ENCODE measurements at regions not wholly inside any gene's neighbourhood (a gene's known extent, or its start where the extent isn't known, plus 50 kb on each side); places are given as distances from the start of the nearest gene placed in this dataset.

- no peak overlapping the region for H3K4me2 ChIP-seq (ENCODE audit: low read length)
- no peak for DNase-seq (ENCODE audit: low spot score)
- H3K27ac ChIP-seq (ENCODE audit: low read depth, low read length, poor library complexity, severe bottlenecking): no peak overlapping the region
- intact Hi-C loops (cut with micrococcal nuclease; ENCODE audit: unreplicated experiment): no loop called here
- ChIA-PET CTCF (ENCODE audit: unreplicated experiment) (no interaction called here), POLR2A (no interaction called here)
- H3K36me3 ChIP-seq (ENCODE audit: insufficient read depth, low read length): no peaks in the 10 kb centered on the region
- H2AFZ ChIP-seq (ENCODE audit: low read length): no peak overlapping the region; the same call in 1 of the 2 replicates
- H3K4me1 ChIP-seq (ENCODE audit: insufficient read depth, low read length, poor library complexity, severe bottlenecking): peaks cover 9% of the 10 kb centered on the region
- TF ChIP-seq EZH2phosphoT487 (IDR thresholded peaks at IDR 0.05; ENCODE audit: borderline replicate concordance, low read depth, low read length) (no peak), CTCF (conservative IDR thresholded peaks at IDR 0.05; ENCODE audit: low read length) (no peak)
- H3K9me2 ChIP-seq (ENCODE audit: insufficient read depth, low read length): no peaks in the 10 kb centered on the region
- H3K79me2 ChIP-seq (ENCODE audit: insufficient read depth, low read depth, low read length): no peaks in the 10 kb centered on the region
- BruUV-seq (replicated peaks): no TSS peak
- H3K9me3 ChIP-seq (ENCODE audit: low read length): no peaks in the 10 kb centered on the region
- no peak overlapping the region for H3K4me3 ChIP-seq (ENCODE audit: low read depth, low read length, poor library complexity, severe bottlenecking)
- H4K20me1 ChIP-seq (ENCODE audit: insufficient read depth, low read length): no peaks in the 10 kb centered on the region
These were observed 60.1 kb upstream of the PLAC1 start for GRCh38 chrX:134718105-134718965.

GRCh38 chrX:134717698-134718097 is 59.4 kb upstream of the PLAC1 start:
- Histone ChIP-seq H4K20me1 (ENCODE audit: insufficient read depth, low read length) (no peaks in the 10 kb centered on the region), H3K36me3 (ENCODE audit: insufficient read depth, low read length) (no peaks in the 10 kb centered on the region), H3K4me2 (ENCODE audit: low read length) (no peak overlapping the region), H3K4me1 (ENCODE audit: insufficient read depth, low read length, poor library complexity, severe bottlenecking) (peaks cover 9% of the 10 kb centered on the region), H2AFZ (ENCODE audit: low read length) (no peak overlapping the region), H3K9me2 (ENCODE audit: insufficient read depth, low read length) (no peaks in the 10 kb centered on the region), H3K79me2 (ENCODE audit: insufficient read depth, low read depth, low read length) (no peaks in the 10 kb centered on the region), H3K4me3 (ENCODE audit: low read depth, low read length, poor library complexity, severe bottlenecking) (no peak overlapping the region), H3K27ac (ENCODE audit: low read depth, low read length, poor library complexity, severe bottlenecking) (no peak overlapping the region), H3K9me3 (ENCODE audit: low read length) (no peaks in the 10 kb centered on the region)
- CTCF ChIA-PET (ENCODE audit: unreplicated experiment): no interaction called here
- TF ChIP-seq EZH2phosphoT487 (IDR thresholded peaks at IDR 0.05; ENCODE audit: borderline replicate concordance, low read depth, low read length) (no peak), CTCF (conservative IDR thresholded peaks at IDR 0.05; ENCODE audit: low read length) (no peak)
- intact Hi-C loops (cut with micrococcal nuclease; ENCODE audit: unreplicated experiment): no loop called here
- no TSS peak for BruUV-seq (replicated peaks)
- no peak for DNase-seq (ENCODE audit: low spot score)
- POLR2A ChIA-PET: no interaction called here

- no peak for TF ChIP-seq EZH2phosphoT487 (IDR thresholded peaks at IDR 0.05; ENCODE audit: borderline replicate concordance, low read depth, low read length)
- no peak for TF ChIP-seq CTCF (conservative IDR thresholded peaks at IDR 0.05; ENCODE audit: low read length)
- peaks cover 9% of the 10 kb centered on the region for H3K4me1 ChIP-seq (ENCODE audit: insufficient read depth, low read length, poor library complexity, severe bottlenecking)
- H3K9me2 ChIP-seq (ENCODE audit: insufficient read depth, low read length): no peaks in the 10 kb centered on the region
- POLR2A ChIA-PET: interaction anchor here (0.5 to 0.6 kb wide), 2 partner anchors 164 to 275 kb away, joined by 3 to 5 read pairs; no protein-coding TSS in a partner anchor
- H3K4me2 ChIP-seq (ENCODE audit: low read length): no peak overlapping the region
- CTCF ChIA-PET (ENCODE audit: unreplicated experiment): no interaction called here
- H4K20me1 ChIP-seq (ENCODE audit: insufficient read depth, low read length): no peaks in the 10 kb centered on the region
- intact Hi-C loops (cut with micrococcal nuclease; ENCODE audit: unreplicated experiment): no loop called here
- H3K4me3 ChIP-seq (ENCODE audit: low read depth, low read length, poor library complexity, severe bottlenecking): no peak overlapping the region
- BruUV-seq (replicated peaks): no TSS peak
- H3K9me3 ChIP-seq (ENCODE audit: low read length): no peaks in the 10 kb centered on the region
- H3K36me3 ChIP-seq (ENCODE audit: insufficient read depth, low read length): no peaks in the 10 kb centered on the region
- no peaks in the 10 kb centered on the region for H3K79me2 ChIP-seq (ENCODE audit: insufficient read depth, low read depth, low read length)
- no peak overlapping the region for H2AFZ ChIP-seq (ENCODE audit: low read length)
- DNase-seq (ENCODE audit: low spot score): no peak
- no peak overlapping the region for H3K27ac ChIP-seq (ENCODE audit: low read depth, low read length, poor library complexity, severe bottlenecking)
These were observed 58.3 kb upstream of the PLAC1 start for GRCh38 chrX:134716620-134717012.

Measured in OCI-LY7 (cell line).